ENCODE measurements at regions not wholly inside any gene's neighbourhood (a gene's known extent, or its start where the extent isn't known, plus 50 kb on each side); places are given as distances from the start of the nearest gene placed in this dataset.

- H3K36me3 Mint-ChIP-seq, result peaks cover 3% of the 10 kb centered on the region
- no peaks in the 10 kb centered on the region for H3K9me3 Mint-ChIP-seq
- H3K27ac Mint-ChIP-seq, result no peak overlapping the region
- peaks cover 3% of the 10 kb centered on the region for H3K27me3 Mint-ChIP-seq
- no peak overlapping the region for H3K4me3 Mint-ChIP-seq
- H3K4me1 Mint-ChIP-seq, result peaks cover 15% of the 10 kb centered on the region
- no peak for DNase-seq
Measured at GRCh38 chr2:64296695-64297346, 152.6 kb upstream of the PELI1 start.

GRCh38 chr2:64298161-64298560 is 153.9 kb upstream of the PELI1 start:
- peaks cover 3% of the 10 kb centered on the region for H3K27me3 Mint-ChIP-seq
- H3K9me3 Mint-ChIP-seq, result no peaks in the 10 kb centered on the region
- H3K27ac Mint-ChIP-seq, result no peak overlapping the region
- H3K4me1 Mint-ChIP-seq, result peaks cover 15% of the 10 kb centered on the region
- no peak for DNase-seq
- peaks cover 3% of the 10 kb centered on the region for H3K36me3 Mint-ChIP-seq
- H3K4me3 Mint-ChIP-seq, result no peak overlapping the region

GRCh38 chr2:64300066-64300465 is 153.9 kb upstream of the LGALSL start:
- peaks cover 3% of the 10 kb centered on the region for H3K27me3 Mint-ChIP-seq
- no peaks in the 10 kb centered on the region for H3K36me3 Mint-ChIP-seq
- H3K27ac Mint-ChIP-seq, result no peak overlapping the region
- H3K9me3 Mint-ChIP-seq, result peaks cover 1% of the 10 kb centered on the region
- H3K4me3 Mint-ChIP-seq, result no peak overlapping the region
- peaks cover 15% of the 10 kb centered on the region for H3K4me1 Mint-ChIP-seq
- DNase-seq, result no peak

- peaks cover 3% of the 10 kb centered on the region for H3K9me3 Mint-ChIP-seq
- no peaks in the 10 kb centered on the region for H3K36me3 Mint-ChIP-seq
- H3K27ac Mint-ChIP-seq, result no peak overlapping the region
- H3K27me3 Mint-ChIP-seq, result no peaks in the 10 kb centered on the region
- DNase-seq, result no peak
- H3K4me3 Mint-ChIP-seq, result no peak overlapping the region
- no peaks in the 10 kb centered on the region for H3K4me1 Mint-ChIP-seq
Measured at GRCh38 chr2:64303250-64303649, 150.7 kb upstream of the LGALSL start.

GRCh38 chr2:64307421-64307820 is 146.5 kb upstream of the LGALSL start:
- DNase-seq, result no peak
- no peak overlapping the region for H3K27ac Mint-ChIP-seq
- H3K4me1 Mint-ChIP-seq, result peaks cover 3% of the 10 kb centered on the region
- H3K36me3 Mint-ChIP-seq, result no peaks in the 10 kb centered on the region
- peaks cover 3% of the 10 kb centered on the region for H3K9me3 Mint-ChIP-seq
- H3K4me3 Mint-ChIP-seq, result no peak overlapping the region
- H3K27me3 Mint-ChIP-seq, result no peaks in the 10 kb centered on the region

GRCh38 chr2:64311191-64311910 is 142.6 kb upstream of the LGALSL start:
- H3K4me1 Mint-ChIP-seq, result peaks cover 3% of the 10 kb centered on the region
- no peak overlapping the region for H3K27ac Mint-ChIP-seq
- no peaks in the 10 kb centered on the region for H3K27me3 Mint-ChIP-seq
- no peaks in the 10 kb centered on the region for H3K36me3 Mint-ChIP-seq
- no peak overlapping the region for H3K4me3 Mint-ChIP-seq
- H3K9me3 Mint-ChIP-seq, result peaks cover 2% of the 10 kb centered on the region
- no peak for DNase-seq

- H3K36me3 Mint-ChIP-seq, result no peaks in the 10 kb centered on the region
- H3K9me3 Mint-ChIP-seq, result no peaks in the 10 kb centered on the region
- H3K27ac Mint-ChIP-seq, result no peak overlapping the region
- H3K4me3 Mint-ChIP-seq, result no peak overlapping the region
- DNase-seq, result no peak
- H3K4me1 Mint-ChIP-seq, result peaks cover 3% of the 10 kb centered on the region
- H3K27me3 Mint-ChIP-seq, result no peaks in the 10 kb centered on the region
Measured at GRCh38 chr2:64311948-64312621, 141.9 kb upstream of the LGALSL start.

GRCh38 chr2:64312622-64313397 is 141.2 kb upstream of the LGALSL start:
- Mint-ChIP-seq H3K9me3 (no peaks in the 10 kb centered on the region), H3K36me3 (no peaks in the 10 kb centered on the region), H3K27ac (no peak overlapping the region), H3K4me3 (no peak overlapping the region), H3K4me1 (peaks cover 3% of the 10 kb centered on the region), H3K27me3 (no peaks in the 10 kb centered on the region)
- no peak for DNase-seq

- H3K4me3 Mint-ChIP-seq, result no peak overlapping the region
- no peak for DNase-seq
- no peaks in the 10 kb centered on the region for H3K27me3 Mint-ChIP-seq
- no peak overlapping the region for H3K27ac Mint-ChIP-seq
- peaks cover 6% of the 10 kb centered on the region for H3K4me1 Mint-ChIP-seq
- H3K9me3 Mint-ChIP-seq, result no peaks in the 10 kb centered on the region
- no peaks in the 10 kb centered on the region for H3K36me3 Mint-ChIP-seq
Measured at GRCh38 chr2:64313398-64313723, 140.6 kb upstream of the LGALSL start.

GRCh38 chr2:64315291-64315960 is 138.5 kb upstream of the LGALSL start:
- no peaks in the 10 kb centered on the region for H3K27me3 Mint-ChIP-seq
- no peak for DNase-seq
- peaks cover 6% of the 10 kb centered on the region for H3K4me1 Mint-ChIP-seq
- H3K36me3 Mint-ChIP-seq, result no peaks in the 10 kb centered on the region
- H3K9me3 Mint-ChIP-seq, result no peaks in the 10 kb centered on the region
- no peak overlapping the region for H3K4me3 Mint-ChIP-seq
- H3K27ac Mint-ChIP-seq, result no peak overlapping the region

- DNase-seq, result no peak
- Mint-ChIP-seq H3K27me3 (no peaks in the 10 kb centered on the region), H3K4me3 (no peak overlapping the region), H3K36me3 (no peaks in the 10 kb centered on the region), H3K27ac (no peak overlapping the region), H3K4me1 (peaks cover 3% of the 10 kb centered on the region), H3K9me3 (no peaks in the 10 kb centered on the region)
Measured at GRCh38 chr2:64317707-64318475, 136.1 kb upstream of the LGALSL start.

- Mint-ChIP-seq H3K9me3 (no peaks in the 10 kb centered on the region), H3K27ac (no peak overlapping the region), H3K4me3 (no peak overlapping the region), H3K36me3 (no peaks in the 10 kb centered on the region), H3K4me1 (peaks cover 3% of the 10 kb centered on the region), H3K27me3 (no peaks in the 10 kb centered on the region)
- no peak for DNase-seq
Measured at GRCh38 chr2:64318476-64318748, 135.6 kb upstream of the LGALSL start.

- no peaks in the 10 kb centered on the region for H3K9me3 Mint-ChIP-seq
- H3K36me3 Mint-ChIP-seq, result no peaks in the 10 kb centered on the region
- no peaks in the 10 kb centered on the region for H3K27me3 Mint-ChIP-seq
- H3K4me3 Mint-ChIP-seq, result no peak overlapping the region
- DNase-seq, result no peak
- no peak overlapping the region for H3K27ac Mint-ChIP-seq
- peaks cover 9% of the 10 kb centered on the region for H3K4me1 Mint-ChIP-seq
Measured at GRCh38 chr2:64319896-64320295, 134.1 kb upstream of the LGALSL start.

- Mint-ChIP-seq H3K27me3 (no peaks in the 10 kb centered on the region), H3K9me3 (no peaks in the 10 kb centered on the region), H3K4me1 (peaks cover 33% of the 10 kb centered on the region), H3K4me3 (no peak overlapping the region), H3K36me3 (peaks cover 3% of the 10 kb centered on the region), H3K27ac (no peak overlapping the region)
- DNase-seq, result no peak
Measured at GRCh38 chr2:64322433-64322832, 131.5 kb upstream of the LGALSL start.

Data from activated naive CD8-positive, alpha-beta T cell treated with anti-CD3 and anti-CD28 coated beads for 36 hours (primary cell).